Endothelial cell of umbilical vein (primary cell): ENCODE measurements at regions not wholly inside any gene's neighbourhood (a gene's known extent, or its start where the extent isn't known, plus 50 kb on each side); places are given as distances from the start of the nearest gene placed in this dataset.
A peak's percentile ranks its signal among the peaks of the same experiment; 100 is the strongest.

Source experiments
- BruUV-seq: library from RNA; stranded (reverse); fragments of 400-500 nt; replicated peaks from 2 replicates; lab custom pipeline; 2021; lab: Mats Ljungman, UMichigan
- CTCF ChIA-PET: fragments of 300-600, 350-600 bp; sonication (Branson Sonifier 250); formaldehyde crosslinking; loops from one replicate; lab custom pipeline; 2021; ENCODE audit warnings: antibody characterized with exemption, inconsistent platforms; lab: Charles Lee
- POLR2A ChIA-PET: fragments of 300-600, 350-600 bp; sonication (Branson Sonifier 250); formaldehyde crosslinking; loops from one replicate; lab custom pipeline; 2021; ENCODE audit warnings: antibody characterized with exemption, inconsistent platforms; lab: Charles Lee
- DNase-seq: peaks from one replicate; pipeline ENCODE4 v3.0.0-alpha.2; 2011; ENCODE audit warnings: low read depth, low spot score
- FAIRE-seq: peaks from 2 replicates; lab custom pipeline; 2011; peaks lifted over from hg19 to GRCh38; lab: Jason Lieb, UNC
- H2AFZ ChIP-seq: 2 replicates; pipeline ENCODE4 v1.6.0; 2012; ENCODE audit warnings: low read depth, low read length, control low read depth, inconsistent platforms
- H3K27ac ChIP-seq: 2 replicates; pipeline ENCODE4 v1.5.1; 2011; ENCODE audit warnings: low read depth, mild to moderate bottlenecking, control low read depth, low read length, moderate library complexity; ENCODE audit not compliant: insufficient read depth
- H3K27me3 ChIP-seq, 2 experiments: 2 replicates each; pipeline versions ENCODE4 v1.6.0 to v1.6.1; 2011; ENCODE audit warnings: low read length in 2 of 2, mixed read lengths in 1 of 2; ENCODE audit not compliant: control insufficient read depth in 2 of 2, insufficient read depth in 2 of 2
- H3K36me3 ChIP-seq, 2 experiments: 2 replicates in 1 of 2; 3 replicates in 1 of 2; pipeline ENCODE4 v1.5.1; 2011; ENCODE audit warnings: low read length in 2 of 2, mild to moderate bottlenecking in 1 of 2, moderate library complexity in 1 of 2; ENCODE audit not compliant: control insufficient read depth in 2 of 2, insufficient read depth in 2 of 2; ENCODE audit errors: extremely low read depth in 1 of 2
- H3K4me1 ChIP-seq: 3 replicates; pipeline ENCODE4 v1.5.1; 2011; ENCODE audit warnings: mild to moderate bottlenecking, low read length; ENCODE audit not compliant: control insufficient read depth, insufficient read depth; ENCODE audit errors: extremely low read depth
- H3K4me2 ChIP-seq: 2 replicates; pipeline ENCODE4 v1.6.1; 2011; ENCODE audit warnings: low read length, control low read depth, mixed read lengths; ENCODE audit not compliant: insufficient read depth
- H3K4me3 ChIP-seq, 3 experiments: fragments of 200-600 bp in 1 of 3; sonication (generic), shearing (Covaris generic) in 1 of 3; replicated peaks in 1 of 3; 2 replicates each; pipeline ENCODE4 v1.5.1; 2011 to 2016; ENCODE audit warnings: control low read depth in 3 of 3, low read length in 3 of 3, mild to moderate bottlenecking in 2 of 3, inconsistent platforms in 1 of 3, low read depth in 1 of 3, moderate library complexity in 1 of 3; ENCODE audit not compliant: insufficient read depth in 1 of 3
- H3K79me2 ChIP-seq: 2 replicates; pipeline ENCODE4 v1.6.0; 2012; ENCODE audit warnings: low read length, inconsistent platforms; ENCODE audit not compliant: control insufficient read depth, insufficient read depth
- H3K9ac ChIP-seq: replicated peaks from 2 replicates; pipeline ENCODE3; 2011; ENCODE audit warnings: low read length, control low read depth; ENCODE audit not compliant: insufficient read depth; ENCODE audit errors: extremely low read depth
- H3K9me1 ChIP-seq: replicated peaks from 3 replicates; pipeline ENCODE4 v1.6.0; 2011; ENCODE audit warnings: mild to moderate bottlenecking, low read length; ENCODE audit not compliant: control insufficient read depth, insufficient read depth; ENCODE audit errors: extremely low read depth
- H3K9me3 ChIP-seq: replicated peaks from 2 replicates; pipeline ENCODE4 v1.5.1; 2012; ENCODE audit warnings: low read length, inconsistent platforms; ENCODE audit not compliant: control insufficient read depth, insufficient read depth
- H4K20me1 ChIP-seq: replicated peaks from 2 replicates; pipeline ENCODE3; 2011; ENCODE audit warnings: mild to moderate bottlenecking, low read length; ENCODE audit not compliant: control insufficient read depth, insufficient read depth; ENCODE audit errors: extremely low read depth
- CTCF ChIP-seq, 2 donors: IDR thresholded peaks; 1 replicate in 1 of 2; 2 replicates in 1 of 2; pipeline ENCODE4 v1.5.1; 2011; ENCODE audit warnings: low read length in 2 of 2, mild to moderate bottlenecking in 2 of 2, moderate library complexity in 2 of 2, control low read depth in 1 of 2, inconsistent platforms in 1 of 2, low read depth in 1 of 2; ENCODE audit not compliant: insufficient read depth in 1 of 2; ENCODE audit errors: extremely low read depth in 1 of 2
- EZH2 ChIP-seq: IDR thresholded peaks from 2 replicates; pipeline ENCODE4 v1.6.1; 2012; ENCODE audit warnings: borderline replicate concordance, low read depth, mild to moderate bottlenecking, moderate library complexity, low read length, inconsistent platforms; ENCODE audit not compliant: severe bottlenecking
- FOS ChIP-seq: IDR thresholded peaks from 2 replicates; pipeline ENCODE4 v1.6.1; 2011; ENCODE audit warnings: mild to moderate bottlenecking, low read length, moderate library complexity, borderline replicate concordance; ENCODE audit not compliant: insufficient read depth
- GATA2 ChIP-seq: IDR thresholded peaks from 2 replicates; pipeline ENCODE4 v1.7.0; 2011; ENCODE audit warnings: low read depth, mild to moderate bottlenecking, moderate library complexity, mixed read lengths, low read length; ENCODE audit not compliant: insufficient read length, insufficient read depth
- JUN ChIP-seq: IDR thresholded peaks from 2 replicates; pipeline ENCODE4 v1.6.1; 2011; ENCODE audit warnings: borderline replicate concordance, low read depth; ENCODE audit not compliant: insufficient read length, insufficient read depth
- MAX ChIP-seq: IDR thresholded peaks from 2 replicates; pipeline ENCODE4 v1.6.1; 2011; ENCODE audit not compliant: insufficient read depth, insufficient read length
- MYC ChIP-seq: IDR thresholded peaks from one replicate; pipeline ENCODE4 v1.6.1; 2011; ENCODE audit warnings: mild to moderate bottlenecking, low read depth, low read length
- POLR2A ChIP-seq: IDR thresholded peaks from 2 replicates; pipeline ENCODE4 v1.6.1; 2012; ENCODE audit warnings: low read depth, mild to moderate bottlenecking, control low read depth, low read length
- POLR2AphosphoS5 ChIP-seq: IDR thresholded peaks from 2 replicates; pipeline ENCODE4 v1.6.1; 2012; ENCODE audit warnings: low read depth, mild to moderate bottlenecking, control low read depth, low read length, moderate library complexity; ENCODE audit not compliant: insufficient read depth
- dilution Hi-C: fragments of 300-500 bp; cut with MboI; formaldehyde crosslinking; loops from one replicate; pipeline ENCODE4 v1.15.0; 2019; ENCODE audit warnings: low sequenced_read_pairs; ENCODE audit not compliant: extremely low pct_ligation_motif_present
- intact Hi-C: fragments of 100-400 bp; cut with micrococcal nuclease; formaldehyde crosslinking; loops from one replicate; pipeline ENCODE4 v1.10.0; 2022

GRCh38 chr9:95752129-95752731 lies 123.3 kb upstream of the ERCC6L2 start:
- Histone ChIP-seq H4K20me1 (no peaks in the 10 kb centered on the region), H3K4me1 (peaks cover 5% of the 10 kb centered on the region), H3K4me3 (peak overlapping the region in 1 of 3 experiments; percentile 11), H3K9me1 (no peaks in the 10 kb centered on the region), H3K9ac (no peak overlapping the region), H2AFZ (peak overlapping the region; percentile 25), H3K79me2 (no peaks in the 10 kb centered on the region), H3K27me3 (no peaks in the 10 kb centered on the region), H3K36me3 (no peaks in the 10 kb centered on the region), H3K9me3 (no peaks in the 10 kb centered on the region), H3K27ac (no peak overlapping the region), H3K4me2 (peak overlapping the region; percentile 5)
- dilution Hi-C loops (no loop called here), intact Hi-C loops (no loop called here)
- DNase-seq, result no peak
- ChIA-PET POLR2A (no interaction called here), CTCF (interaction anchor here (0.8 kb wide), 1 partner anchor 486 kb away, joined by 3 read pairs; no protein-coding TSS in a partner anchor)
- no TSS peak for BruUV-seq
- TF ChIP-seq CTCF (IDR thresholded peaks at IDR 0.05; ENCODE audit: extremely low read depth in 1 of 2, insufficient read depth in 1 of 2, low read depth in 1 of 2, low read length in 2 of 2) (no peak), EZH2 (no peak), JUN (no peak), POLR2A (no peak), POLR2AphosphoS5 (no peak), FOS (no peak), MYC (no peak), MAX (no peak), GATA2 (no peak)
- FAIRE-seq, result no peak
